GM21381 (cell line): ENCODE measurements at regions not wholly inside any gene's neighbourhood (a gene's known extent, or its start where the extent isn't known, plus 50 kb on each side); places are given as distances from the start of the nearest gene placed in this dataset.
"Not testable (repeated sequence)": the region's sequence is repeated elsewhere in the genome, so short reads cannot be mapped to it uniquely, and the experiment has no call there.

Experiments used
- ATAC-seq: cut with Tn5 transposase; IDR thresholded peaks from one replicate; pipeline ENCODE4 v1.9.1; 2021; ENCODE audit warnings: mild to moderate bottlenecking, moderate library complexity; ENCODE audit not compliant: unreplicated experiment

DNA sequence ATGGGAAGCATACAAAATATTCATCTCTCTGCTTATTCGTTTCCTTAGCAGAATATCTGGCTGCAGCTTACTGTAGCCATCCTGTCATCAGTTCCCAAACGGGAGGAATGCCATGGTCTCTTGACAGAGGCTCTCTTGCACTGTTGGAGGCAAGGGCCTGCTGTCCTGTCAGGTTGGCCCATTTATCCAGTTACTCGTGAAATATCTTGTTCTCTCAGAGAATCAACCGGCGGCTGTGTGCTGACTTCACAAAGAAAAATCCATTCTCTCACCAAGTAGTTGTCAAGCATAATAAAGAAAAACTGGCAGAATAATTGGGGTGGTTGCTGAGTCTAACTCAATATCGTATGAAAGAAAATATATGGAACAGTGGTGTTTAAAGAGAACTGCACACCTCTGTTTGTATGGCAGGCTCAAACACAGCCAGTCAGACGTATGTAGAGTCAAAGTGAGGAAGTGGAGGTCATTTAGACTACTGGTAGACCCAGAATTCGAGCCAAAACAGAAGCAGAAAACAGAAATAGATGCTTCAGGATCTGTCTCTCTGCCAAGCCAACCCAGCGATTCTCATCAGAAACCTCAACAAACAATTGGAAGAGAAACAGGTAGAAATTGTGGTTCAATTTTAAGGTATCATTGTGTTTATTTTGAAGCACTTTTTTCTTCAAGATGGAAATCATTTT, 349.2 kb upstream of the PRKCQ start:
- ATAC-seq: no peak

DNA sequence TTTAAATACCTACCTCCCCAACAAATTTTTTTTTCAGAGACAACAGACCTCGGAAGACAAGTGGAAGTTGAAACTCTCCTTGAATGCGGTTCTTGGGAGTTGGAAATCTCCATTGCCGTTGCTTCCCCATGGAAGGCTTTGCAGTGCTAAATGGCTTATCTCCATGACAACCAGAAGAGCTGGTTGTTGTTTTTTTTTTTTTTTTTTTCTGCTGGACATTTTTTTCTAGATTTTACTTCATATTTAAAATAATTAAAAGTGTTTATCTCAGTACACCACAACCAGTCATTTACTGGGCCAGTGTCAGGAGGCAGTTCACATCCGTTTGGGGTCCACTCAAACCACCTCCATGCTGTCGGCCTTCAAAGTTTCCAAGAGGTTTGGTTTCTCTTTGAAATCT, 348.5 kb upstream of the PRKCQ start:
- no peak for ATAC-seq

DNA sequence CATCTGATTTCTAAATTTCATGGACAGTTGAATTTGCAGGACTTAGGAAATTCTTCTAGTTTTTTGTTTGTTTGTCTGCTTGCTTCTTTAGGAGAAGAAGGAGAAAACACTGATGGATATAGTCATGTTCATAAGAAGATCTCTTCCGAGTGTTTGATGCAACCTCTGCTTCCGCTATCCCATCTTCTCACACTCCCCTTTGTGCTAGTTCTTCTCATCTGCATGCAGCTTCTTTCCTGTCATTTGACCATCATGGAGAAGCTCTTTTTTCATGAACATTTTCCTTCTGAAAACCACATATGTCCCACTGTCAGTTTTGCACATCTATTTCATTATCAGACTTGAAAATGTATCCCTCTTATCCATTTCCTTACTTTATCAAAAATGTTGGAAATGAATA, 346.9 kb upstream of the PRKCQ start:
- ATAC-seq: no peak

DNA sequence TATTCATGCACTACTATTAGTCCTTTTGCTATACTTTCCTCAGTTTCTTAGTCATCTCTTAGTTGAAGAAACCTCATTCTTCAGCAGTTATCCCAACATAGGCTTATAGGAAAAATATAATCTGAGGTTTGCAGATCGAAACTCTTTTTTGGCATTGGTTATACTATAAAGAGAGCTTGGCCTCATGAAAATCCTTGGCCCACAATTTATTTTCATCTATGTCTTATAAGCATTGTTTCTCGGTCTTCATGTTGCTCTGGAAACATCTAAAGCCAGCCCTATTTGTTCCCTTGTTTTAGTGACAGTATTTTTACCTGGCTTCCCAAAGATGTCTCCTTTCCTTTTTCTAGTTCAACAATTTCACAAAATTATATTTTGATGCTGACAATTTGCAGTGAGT, 345.1 kb upstream of the PRKCQ start:
- ATAC-seq: no peak

DNA sequence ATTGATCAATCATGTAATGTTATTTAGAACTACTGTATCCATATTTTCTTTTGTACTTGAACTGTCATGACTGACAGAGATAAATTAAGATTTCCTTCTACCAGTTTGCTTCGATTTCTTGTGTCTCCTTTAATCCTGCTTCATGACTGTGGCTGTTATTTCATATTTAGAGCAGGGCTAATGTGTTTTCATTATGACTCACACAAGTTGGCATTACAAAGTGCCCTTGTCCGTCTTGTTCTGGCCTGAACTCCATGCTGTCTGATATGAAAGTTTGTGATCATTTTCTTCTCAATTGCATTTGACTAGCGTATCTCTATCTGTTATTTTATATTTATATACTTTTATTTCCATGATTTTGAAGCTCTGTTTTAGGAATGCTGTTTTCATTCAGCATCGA, 344.1 kb upstream of the PRKCQ start:
- ATAC-seq: no peak

DNA sequence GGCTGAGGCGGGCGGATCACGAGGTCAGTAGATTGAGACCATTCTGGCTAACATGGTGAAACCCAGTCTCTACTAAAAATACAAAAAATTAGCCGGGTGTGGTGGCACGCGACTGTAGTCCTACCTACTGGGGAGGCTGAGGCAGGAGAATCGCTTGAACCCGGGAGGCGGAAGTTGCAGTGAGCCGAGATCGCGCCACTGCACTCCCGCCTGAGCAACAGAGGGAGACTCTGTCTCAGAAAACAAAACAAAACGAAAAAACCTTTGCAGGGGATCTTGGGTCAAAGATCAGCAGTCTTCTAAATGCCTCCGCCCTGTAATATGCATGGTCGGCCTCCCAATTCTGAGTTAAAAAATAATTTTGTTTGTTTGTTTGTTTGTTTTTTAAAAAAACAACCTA, 340.9 kb upstream of the PRKCQ start:
- not testable (repeated sequence) for ATAC-seq

DNA sequence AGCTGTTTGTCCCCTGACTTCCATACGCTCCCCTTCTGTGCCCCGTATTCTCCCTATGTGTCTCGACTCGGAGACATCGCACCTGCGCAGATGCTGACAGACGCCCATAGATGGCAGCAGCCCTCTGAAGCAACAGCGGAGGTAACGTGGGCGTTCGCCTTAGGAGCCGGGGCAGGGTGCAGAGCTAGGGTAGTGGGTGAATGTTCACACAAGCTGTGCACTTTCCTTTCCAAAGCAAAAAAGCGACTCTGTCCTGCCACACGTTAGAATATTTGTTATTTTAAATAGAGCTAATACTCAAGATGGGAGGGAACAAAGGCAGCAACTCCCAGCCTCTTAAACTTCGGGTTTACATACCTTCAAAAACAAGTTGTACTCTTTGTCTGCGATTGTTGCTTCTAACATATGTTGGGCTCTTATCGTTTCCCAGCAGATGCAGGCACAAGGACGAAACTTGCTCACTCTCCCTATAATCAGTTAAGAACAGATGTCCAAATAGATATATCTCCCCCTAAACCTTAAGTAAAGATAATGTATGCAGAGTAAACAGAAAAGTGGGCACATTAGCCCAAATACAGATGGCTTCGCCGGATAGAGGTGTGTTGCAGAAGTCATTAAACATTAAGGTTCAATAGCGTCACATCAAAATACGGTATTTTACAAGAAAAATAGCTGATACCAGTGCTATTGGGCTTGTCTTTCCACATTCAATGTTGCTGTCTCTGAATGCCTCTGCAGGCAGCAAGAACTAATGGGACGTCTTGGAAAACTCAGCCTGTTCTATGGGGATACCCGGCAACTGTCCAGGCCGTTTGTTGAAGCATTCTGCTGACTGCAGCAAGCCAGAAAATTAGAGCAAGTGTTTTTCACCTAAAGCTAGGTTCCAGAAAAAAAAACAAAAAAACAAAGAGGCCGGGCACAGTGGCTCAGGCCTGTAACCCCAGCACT, 340.3 kb upstream of the PRKCQ start:
- ATAC-seq: peak; percentile 97

DNA sequence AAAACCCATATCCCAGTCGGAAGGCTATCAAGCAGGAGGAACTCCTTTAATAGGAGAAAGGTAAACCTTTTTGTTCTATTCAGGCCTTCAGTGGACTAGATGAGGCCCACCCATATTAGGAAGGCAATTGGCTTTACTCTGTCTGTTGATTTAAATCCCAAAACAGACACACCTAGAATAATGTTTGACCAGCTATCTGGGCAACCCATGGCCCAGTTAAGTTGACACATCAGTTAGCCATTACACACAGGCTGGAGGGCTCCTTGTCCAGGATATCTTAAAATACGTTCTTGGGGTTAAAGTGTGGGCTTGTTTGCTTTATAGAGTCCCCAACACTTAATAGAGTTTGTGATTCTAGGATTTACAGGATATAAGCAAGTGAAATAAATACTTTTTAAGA, 339.0 kb upstream of the PRKCQ start:
- no peak for ATAC-seq

DNA sequence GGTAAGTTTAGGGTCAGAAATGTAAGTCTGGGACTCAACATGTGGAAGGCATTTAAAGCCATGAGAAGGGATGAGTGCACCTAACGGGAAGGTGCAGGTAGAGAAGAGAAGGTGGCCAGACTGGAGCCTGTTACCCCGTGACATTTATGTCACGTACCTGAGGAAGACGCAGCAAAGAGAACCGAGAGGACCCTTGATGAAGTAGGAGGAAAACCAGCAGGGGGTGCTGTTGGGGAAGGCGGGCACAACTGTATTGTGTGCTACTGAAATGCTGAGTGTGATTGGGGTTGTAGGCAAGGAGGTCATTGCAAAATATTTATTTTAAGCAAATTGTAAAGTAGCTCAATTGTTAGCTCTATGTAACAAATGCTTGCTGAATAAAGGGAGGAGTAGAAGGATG, 338.2 kb upstream of the PRKCQ start:
- ATAC-seq: no peak

DNA sequence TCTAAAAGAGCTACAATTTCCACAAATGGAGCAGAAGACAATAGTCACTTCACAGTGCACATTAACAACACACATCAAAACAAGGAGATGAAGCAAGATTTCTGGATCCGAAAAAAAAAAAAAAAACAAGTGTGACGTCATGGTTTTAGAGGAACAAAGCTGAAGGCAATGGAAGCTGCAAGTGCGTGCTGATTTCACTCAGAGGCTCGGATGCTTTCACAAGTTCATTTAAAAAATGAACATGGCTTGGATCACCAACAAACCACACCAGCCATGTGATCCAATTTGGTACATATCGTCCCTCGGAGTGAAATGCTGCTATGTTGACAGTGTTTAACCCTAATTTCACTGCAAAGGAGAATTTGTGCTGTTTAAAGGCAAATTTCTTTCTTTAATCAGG, 337.0 kb upstream of the PRKCQ start:
- no peak for ATAC-seq

DNA sequence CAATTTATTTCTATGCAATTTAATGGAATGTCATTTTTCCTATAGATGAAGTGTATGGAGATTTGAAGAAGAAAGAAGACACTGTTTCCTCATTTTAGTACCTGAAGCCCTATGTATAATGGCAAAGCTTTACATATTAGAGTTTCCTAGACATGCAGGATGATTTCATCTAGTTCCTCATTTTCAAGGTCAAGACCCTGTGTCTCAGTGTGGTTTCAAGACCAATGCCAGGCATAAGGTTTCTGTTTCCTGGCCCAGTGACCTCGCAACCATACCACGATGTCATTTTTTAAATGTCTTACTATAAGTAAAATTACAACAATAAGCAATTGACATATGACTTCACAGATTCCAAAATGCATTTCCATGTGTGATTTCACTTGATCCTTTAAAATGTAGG, 336.5 kb upstream of the PRKCQ start:
- ATAC-seq: no peak

DNA sequence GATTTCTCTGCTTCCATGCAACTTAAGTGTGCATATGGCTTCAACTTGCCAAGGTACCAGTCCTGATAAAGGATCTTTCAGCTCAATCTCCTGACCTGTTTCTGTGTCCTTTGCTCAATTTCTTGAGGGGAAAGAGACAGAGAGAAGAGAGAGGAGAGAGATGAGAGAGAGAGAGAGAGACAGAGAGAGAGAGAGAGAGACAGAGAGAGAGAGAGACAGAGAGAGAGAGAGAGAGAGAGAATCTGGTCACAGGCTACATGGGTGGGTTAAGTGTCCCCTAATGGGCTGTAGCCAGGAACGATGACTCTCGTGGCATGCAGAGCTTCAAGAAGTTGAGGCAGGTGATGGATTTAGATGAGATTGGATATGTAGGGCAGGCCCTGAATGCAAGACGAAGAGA, 335.2 kb upstream of the PRKCQ start:
- no peak for ATAC-seq

DNA sequence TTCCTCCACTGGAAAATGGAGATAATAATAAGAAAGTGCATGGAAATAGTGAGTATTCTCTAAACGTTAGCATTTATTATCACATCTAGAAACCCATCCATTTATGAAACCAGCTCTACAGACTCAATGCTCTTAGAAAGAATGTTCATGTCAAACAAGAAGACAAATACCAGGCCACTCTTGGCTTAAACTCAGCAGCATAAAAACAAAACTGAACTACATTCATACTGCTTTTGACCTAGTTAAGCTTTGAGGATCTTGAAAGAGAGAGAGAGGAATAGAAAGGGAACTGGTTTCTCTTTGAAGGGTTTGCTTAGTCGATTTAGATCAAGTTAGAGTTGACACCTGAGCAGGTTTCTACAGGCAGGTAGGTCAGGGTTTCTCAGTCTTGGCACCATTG, 332.9 kb upstream of the PRKCQ start:
- ATAC-seq: no peak

DNA sequence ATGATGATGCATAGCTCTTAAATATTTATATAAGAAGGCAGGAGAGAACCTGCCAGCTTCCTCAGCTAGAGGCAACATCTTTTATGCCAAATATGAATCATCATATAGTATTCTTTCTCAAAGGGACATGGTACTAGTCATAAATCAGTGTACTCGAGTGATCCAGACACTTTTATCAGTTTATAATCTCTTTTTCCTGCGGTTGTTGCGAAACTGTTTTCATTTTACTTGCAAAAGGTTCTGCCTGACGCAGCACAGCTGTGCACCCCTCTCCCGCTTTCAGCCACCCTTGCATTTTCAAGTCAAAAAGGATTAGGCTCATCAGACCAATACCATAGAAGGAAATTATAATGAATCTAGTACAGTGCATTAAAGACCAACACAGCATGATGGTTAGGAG, 332.3 kb upstream of the PRKCQ start:
- ATAC-seq: no peak

DNA sequence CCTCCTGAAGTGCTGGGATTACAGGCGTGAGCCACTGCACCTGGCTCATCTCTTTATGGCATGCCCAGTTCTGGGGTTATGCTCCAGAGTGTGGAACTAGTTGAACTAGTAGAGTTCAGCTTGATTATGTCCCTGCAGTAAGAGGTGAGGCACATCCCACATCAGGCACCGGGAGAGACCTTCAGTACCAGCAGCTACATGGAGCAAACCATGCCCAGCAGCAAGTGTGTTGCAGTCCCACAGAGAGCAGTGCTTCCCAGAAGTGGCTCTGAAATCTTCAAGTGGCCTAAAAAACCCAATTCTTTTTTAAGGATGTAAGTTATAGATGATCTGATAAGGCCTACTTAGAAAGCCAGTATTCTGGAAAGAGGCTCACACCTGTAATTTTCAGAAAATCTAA, 331.9 kb upstream of the PRKCQ start:
- no peak for ATAC-seq

DNA sequence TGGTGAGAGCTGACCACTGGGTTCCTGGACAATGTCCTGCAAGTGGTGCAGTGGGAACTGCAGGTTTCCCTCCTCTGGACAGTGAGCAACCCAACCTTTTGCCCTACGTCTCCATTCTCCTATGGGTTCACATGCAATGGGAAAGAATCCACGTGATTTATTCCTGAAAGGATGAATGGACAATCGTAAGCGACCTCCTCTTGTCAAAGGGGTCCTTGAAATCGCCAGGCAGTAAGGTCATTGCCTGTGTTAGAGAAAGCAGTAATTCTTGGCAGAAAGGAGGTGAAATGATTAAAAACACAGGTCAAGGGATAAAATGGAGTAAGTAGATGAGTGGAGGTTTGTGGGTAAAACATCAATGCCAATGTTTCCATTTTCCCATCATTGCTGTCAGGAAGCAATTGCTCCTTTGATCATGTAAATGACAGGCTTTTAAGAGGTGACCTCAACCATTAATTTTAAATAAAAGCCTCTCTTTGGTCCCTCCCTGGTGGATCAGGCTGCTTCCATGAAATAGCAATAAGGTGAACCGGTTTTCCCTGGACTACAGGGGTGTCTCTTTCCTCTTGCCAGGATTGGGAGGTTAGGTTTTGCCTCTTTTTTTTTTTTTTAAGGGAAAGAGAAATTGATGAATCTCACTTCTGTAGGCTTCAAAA, 330.0 kb upstream of the PRKCQ start:
- ATAC-seq: no peak

DNA sequence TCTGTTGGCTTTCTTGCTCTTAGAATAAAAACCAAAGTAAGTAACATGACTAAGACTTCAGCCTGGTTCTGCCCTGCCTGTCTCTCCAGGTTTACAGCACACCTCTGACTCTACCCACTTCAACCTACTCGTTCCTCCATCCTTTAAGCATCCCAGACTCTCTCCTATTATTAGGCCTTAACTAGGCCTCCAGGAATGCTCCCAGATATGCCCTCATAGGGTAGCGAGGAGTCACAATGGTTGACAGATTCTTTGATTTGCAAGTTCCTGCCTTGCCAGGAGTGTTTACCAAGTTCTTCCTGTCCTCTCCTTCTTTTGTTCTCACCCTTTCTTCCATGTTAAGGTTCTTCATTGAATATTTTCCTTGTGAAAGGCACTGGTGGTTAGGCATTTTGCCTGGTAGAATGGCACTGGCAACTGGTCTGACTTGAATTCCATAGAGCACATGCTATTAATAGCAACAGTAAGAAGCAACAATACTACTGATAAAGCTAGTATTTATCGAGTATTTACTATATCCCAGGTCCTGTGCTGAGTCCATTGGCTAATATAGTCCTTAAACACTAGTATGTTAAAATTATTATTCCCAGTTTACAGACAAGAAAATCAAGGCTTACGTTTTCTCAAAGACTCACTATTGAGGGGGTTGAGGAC, 327.9 kb upstream of the PRKCQ start:
- ATAC-seq: no peak

DNA sequence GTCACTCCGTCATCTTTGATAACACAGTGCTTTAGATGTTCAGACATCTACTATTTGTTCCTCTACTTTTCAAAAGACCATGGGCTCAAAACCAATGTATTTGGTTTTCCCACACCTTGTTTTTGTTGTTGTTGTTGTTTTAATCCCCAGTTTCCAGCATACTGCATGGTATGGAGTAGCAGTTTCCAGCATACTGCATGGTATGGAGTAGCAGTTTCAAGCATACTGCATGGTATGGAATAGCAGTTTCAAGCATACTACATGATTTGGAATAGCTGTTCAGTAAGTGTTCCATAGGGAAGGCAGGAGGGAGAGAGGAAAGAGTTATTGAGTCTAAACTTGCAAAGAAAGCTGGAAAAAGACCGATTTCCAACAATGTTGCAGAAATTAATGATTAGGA, 314.3 kb upstream of the PRKCQ start:
- ATAC-seq: no peak

DNA sequence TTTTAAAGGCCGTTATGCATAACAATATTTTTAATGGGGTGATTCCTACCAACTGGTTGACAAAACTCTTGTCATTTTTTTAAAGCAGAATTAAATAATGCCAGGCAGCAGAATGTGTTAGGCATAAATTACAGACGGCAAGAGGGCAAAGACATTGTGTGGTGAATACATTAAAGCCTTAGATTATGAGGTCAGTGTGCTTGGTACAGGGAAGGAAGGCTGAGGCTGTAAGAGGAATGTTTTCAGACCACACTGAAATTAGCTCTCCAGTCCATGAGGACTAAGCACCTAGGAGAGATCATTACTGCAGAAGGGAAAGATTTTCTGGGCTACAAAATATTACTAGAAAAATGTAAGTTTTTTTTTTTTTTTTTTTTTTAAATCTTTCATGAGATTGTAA, 312.8 kb upstream of the PRKCQ start:
- no peak for ATAC-seq

DNA sequence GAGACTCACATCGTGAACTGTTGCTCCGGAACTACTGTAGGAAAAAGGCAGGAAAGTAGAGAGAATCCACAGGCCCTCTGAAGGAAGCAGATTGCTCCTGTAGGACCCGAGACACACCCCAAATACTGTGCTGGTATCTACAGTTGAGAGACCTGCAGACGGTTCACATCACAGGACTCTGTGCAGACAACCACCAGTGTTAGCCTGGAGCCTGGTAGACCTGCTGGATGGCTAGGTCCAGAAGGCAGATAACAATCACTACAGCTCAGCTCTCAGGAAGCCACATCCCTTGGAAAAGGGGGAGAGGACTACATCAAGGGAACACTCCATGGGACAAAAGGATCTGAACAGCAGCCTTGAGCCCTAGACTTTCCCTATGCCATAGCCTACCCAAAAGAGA, 311.8 kb upstream of the PRKCQ start:
- no peak for ATAC-seq

DNA sequence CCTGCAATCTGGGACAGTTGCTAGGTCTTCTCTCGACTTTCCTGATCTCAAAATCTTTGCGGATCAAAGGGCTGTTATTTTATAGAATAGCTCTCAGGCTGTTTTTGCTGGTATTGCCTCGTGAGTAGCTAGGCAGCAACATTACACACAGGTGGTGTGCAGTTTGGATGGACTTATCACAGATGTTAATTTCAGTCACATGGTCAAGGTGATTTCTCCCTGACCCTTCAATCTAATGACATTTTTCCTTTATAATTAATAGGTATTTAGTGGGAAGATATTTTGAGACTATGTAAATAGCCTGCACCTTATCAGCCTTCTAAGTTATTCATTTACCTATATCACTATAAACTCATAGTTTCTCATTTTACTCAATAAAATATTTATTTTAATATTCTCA, 309.6 kb upstream of the PRKCQ start:
- ATAC-seq: no peak
